ENCODE measurements at regions not wholly inside any gene's neighbourhood (a gene's known extent, or its start where the extent isn't known, plus 50 kb on each side); places are given as distances from the start of the nearest gene placed in this dataset.

DNA sequence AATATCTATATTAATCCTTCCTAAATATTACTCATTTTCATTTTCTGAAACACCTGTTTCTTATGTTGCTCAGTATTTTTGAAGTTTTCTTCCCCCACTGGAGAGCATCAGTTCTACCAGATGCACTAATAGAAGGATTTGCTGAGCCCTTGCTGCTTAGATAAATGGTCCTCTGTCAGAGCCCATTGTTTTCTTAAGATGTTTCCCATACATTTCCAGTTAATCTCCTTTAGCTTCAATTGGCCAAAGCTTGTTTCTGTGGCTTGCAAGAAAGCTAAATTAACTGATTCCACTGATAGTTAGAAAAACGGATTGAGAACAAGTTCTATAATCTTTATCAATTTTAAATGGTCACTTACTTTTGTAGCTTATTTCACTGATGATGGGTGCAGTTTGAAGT lies 1425.5 kb downstream of the PCDH18 start:
- no TSS peak for BruUV-seq (replicated peaks)
- Histone ChIP-seq H3K79me2 (ENCODE audit: control insufficient read depth, insufficient read depth, low read length) (no peaks in the 10 kb centered on the region), H3K9me3 (replicated peaks; ENCODE audit: control insufficient read depth, insufficient read depth, low read length) (no peaks in the 10 kb centered on the region), H3K4me1 (ENCODE audit: control insufficient read depth, insufficient read depth, low read length) (no peaks in the 10 kb centered on the region), H3K36me3 (ENCODE audit: control insufficient read depth in 2 of 2, insufficient read depth in 2 of 2, low read length in 1 of 2) (no peaks in the 10 kb centered on the region), H4K20me1 (ENCODE audit: control insufficient read depth, insufficient read depth) (no peaks in the 10 kb centered on the region), H3K9ac (ENCODE audit: control insufficient read depth, insufficient read depth, low read length) (no peak overlapping the region), H3K27ac (ENCODE audit: control insufficient read depth, insufficient read depth) (no peak overlapping the region), H2AFZ (ENCODE audit: control insufficient read depth, low read depth, low read length) (no peak overlapping the region), H3K4me3 (no peak overlapping the region), H3K4me2 (ENCODE audit: control insufficient read depth, insufficient read depth) (no peak overlapping the region), H3K27me3 (replicated peaks in 1 of 2; ENCODE audit: control insufficient read depth in 2 of 2, insufficient read depth in 2 of 2, low read length in 1 of 2) (no peaks in the 10 kb centered on the region)
- ChIA-PET RAD21 (ENCODE audit: unreplicated experiment) (no interaction called here), SMC1A (ENCODE audit: uncharacterized antibody, unreplicated experiment) (no interaction called here), POLR2A (no interaction called here), CTCF (no interaction called here)
- FAIRE-seq = no peak
- intact Hi-C loops (cut with micrococcal nuclease; ENCODE audit: unreplicated experiment) (no loop called here), in situ Hi-C loops (cut with MboI) (no loop called here)
- TF ChIP-seq MLLT1 (IDR thresholded peaks at IDR 0.05) (no peak), CEBPB (IDR thresholded peaks at IDR 0.05; ENCODE audit: borderline replicate concordance in 1 of 2, low read depth in 2 of 2, low read length in 2 of 2) (no peak), ZNF24 (IDR thresholded peaks at IDR 0.05) (no peak), TCF3 (IDR thresholded peaks at IDR 0.05; ENCODE audit: borderline replicate concordance, insufficient read depth, low read depth, low read length) (no peak), HDAC6 (IDR thresholded peaks at IDR 0.05; ENCODE audit: unreplicated experiment) (no peak), EP300 (IDR thresholded peaks at IDR 0.05; ENCODE audit: borderline replicate concordance in 1 of 2, control insufficient read depth in 1 of 2, low read depth in 2 of 2, low read length in 2 of 2) (no peak), JUNB (IDR thresholded peaks at IDR 0.05) (no peak), CHD1 (IDR thresholded peaks at IDR 0.05; ENCODE audit: low read depth, low read length) (no peak), HDAC2 (IDR thresholded peaks at IDR 0.05) (no peak), FOXM1 (IDR thresholded peaks at IDR 0.05; ENCODE audit: low read depth, low read length) (no peak), TBL1XR1 (IDR thresholded peaks at IDR 0.05; ENCODE audit: low read depth, low read length) (no peak), STAT1 (conservative IDR thresholded peaks at IDR 0.05) (no peak)
- ATAC-seq = no peak
- no peak for DNase-seq (ENCODE audit: low read depth, low spot score)
- WGBS (ENCODE audit: insufficient coverage, insufficient replicate concordance, low lambda C conversion rate, missing lambda C conversion rate) = 0% methylated on average over 1 of the region's 1 CpG
